PC-3 (cell line): ENCODE measurements at regions not wholly inside any gene's neighbourhood (a gene's known extent, or its start where the extent isn't known, plus 50 kb on each side); places are given as distances from the start of the nearest gene placed in this dataset.

Experiments
- CTCF ChIP-seq: fragments of 300-600 bp; sonication (generic); conservative IDR thresholded peaks from 2 replicates; pipeline ENCODE4 v1.5.1; 2017; ENCODE audit warnings: antibody characterized with exemption, low read depth, mild to moderate bottlenecking, low read length
- EZH2 ChIP-seq: fragments of 300-600 bp; sonication (generic); IDR thresholded peaks from one replicate; pipeline ENCODE4 v1.6.1; 2017; ENCODE audit warnings: antibody characterized with exemption, mild to moderate bottlenecking, low read length; ENCODE audit not compliant: unreplicated experiment
- EZH2phosphoT487 ChIP-seq: fragments of 300-600 bp; sonication (generic); IDR thresholded peaks from 2 replicates; pipeline ENCODE4 v1.6.1; 2018; ENCODE audit warnings: mild to moderate bottlenecking, antibody characterized with exemption, low read length, borderline replicate concordance

- TF ChIP-seq CTCF (no peak), EZH2 (no peak), EZH2phosphoT487 (no peak)
Measured at GRCh38 chr15:62895905-62896316, 146.6 kb upstream of the TPM1 start.
